22Rv1 (cell line): ENCODE measurements at regions not wholly inside any gene's neighbourhood (a gene's known extent, or its start where the extent isn't known, plus 50 kb on each side); places are given as distances from the start of the nearest gene placed in this dataset.

Experiments used
- CTCF ChIP-seq: fragments of 450-650 bp; IDR thresholded peaks from 2 replicates; pipeline ENCODE4 v1.5.1; 2017; ENCODE audit warnings: mild to moderate bottlenecking
- ZFX ChIP-seq: fragments of 450-650 bp; IDR thresholded peaks from 2 replicates; pipeline ENCODE4 v1.6.1; 2017; ENCODE audit warnings: antibody characterized with exemption, borderline replicate concordance

GRCh38 chr1:229105109-229105508 lies 165.8 kb upstream of the RAB4A start:
- TF ChIP-seq CTCF (no peak), ZFX (no peak)
